Activated CD8-positive, alpha-beta T cell treated with anti-CD3 and anti-CD28 coated beads, Interleukin-2, amount 10 ng/mL, durations not matched to agents 7 days and 5 days (primary cell): ENCODE measurements at regions not wholly inside any gene's neighbourhood (a gene's known extent, or its start where the extent isn't known, plus 50 kb on each side); places are given as distances from the start of the nearest gene placed in this dataset.

ENCODE experiments used
- ATAC-seq: fragments of 150-1000 bp; cut with Tn5 transposase; one replicate; pipeline ENCODE4 v1.10.0; 2021; ENCODE audit warnings: moderate library complexity
- CTCF ChIA-PET: fragments of 350-600 bp; sonication (Branson Sonifier 250); formaldehyde crosslinking; loops from one replicate; lab custom pipeline; 2021; ENCODE audit warnings: antibody characterized with exemption; lab: Charles Lee
- POLR2A ChIA-PET: fragments of 350-600 bp; sonication (Branson Sonifier 250); formaldehyde crosslinking; loops from one replicate; lab custom pipeline; 2021; ENCODE audit warnings: antibody characterized with exemption; lab: Charles Lee
- DNase-seq: peaks from one replicate; pipeline ENCODE4 v3.0.0-alpha.2; 2020
- H3K27ac Mint-ChIP-seq: one replicate; pipeline ENCODE4 v1.8.0; 2021; ENCODE audit warnings: mild to moderate bottlenecking, mixed read lengths
- H3K27me3 Mint-ChIP-seq: one replicate; pipeline ENCODE4 v1.8.0; 2021; ENCODE audit warnings: low read depth, mixed read lengths
- H3K36me3 Mint-ChIP-seq: one replicate; pipeline ENCODE4 v1.8.0; 2021; ENCODE audit warnings: low read depth, mixed read lengths
- H3K4me1 Mint-ChIP-seq: one replicate; pipeline ENCODE4 v1.8.0; 2021; ENCODE audit warnings: low read depth, mixed read lengths
- H3K4me3 Mint-ChIP-seq: one replicate; pipeline ENCODE4 v1.8.0; 2021; ENCODE audit warnings: mild to moderate bottlenecking, mixed read lengths
- H3K9me3 Mint-ChIP-seq: one replicate; pipeline ENCODE4 v1.8.0; 2022; ENCODE audit warnings: mixed read lengths; ENCODE audit not compliant: insufficient read depth

- H3K9me3 Mint-ChIP-seq = no peaks in the 10 kb centered on the region
- CTCF ChIA-PET = no interaction called here
- no peak overlapping the region for H3K4me3 Mint-ChIP-seq
- H3K27me3 Mint-ChIP-seq = no peaks in the 10 kb centered on the region
- ATAC-seq (no peak), DNase-seq (no peak)
- POLR2A ChIA-PET = no interaction called here
- no peaks in the 10 kb centered on the region for H3K36me3 Mint-ChIP-seq
- H3K4me1 Mint-ChIP-seq = no peaks in the 10 kb centered on the region
- H3K27ac Mint-ChIP-seq = no peak overlapping the region
Measured at GRCh38 chr18:68482815-68483214, 232.1 kb downstream of the TMX3 start.

- Mint-ChIP-seq H3K4me1 (no peaks in the 10 kb centered on the region), H3K27me3 (no peaks in the 10 kb centered on the region), H3K9me3 (no peaks in the 10 kb centered on the region), H3K36me3 (no peaks in the 10 kb centered on the region), H3K27ac (no peak overlapping the region), H3K4me3 (no peak overlapping the region)
- ATAC-seq (no peak), DNase-seq (no peak)
- POLR2A ChIA-PET = no interaction called here
- CTCF ChIA-PET = no interaction called here
Measured at GRCh38 chr18:68480196-68480595, 234.7 kb downstream of the TMX3 start.

GRCh38 chr18:68478246-68478645, 236.7 kb downstream of the TMX3 start:
- no peaks in the 10 kb centered on the region for H3K9me3 Mint-ChIP-seq
- no peaks in the 10 kb centered on the region for H3K27me3 Mint-ChIP-seq
- H3K4me3 Mint-ChIP-seq = no peak overlapping the region
- H3K36me3 Mint-ChIP-seq = no peaks in the 10 kb centered on the region
- POLR2A ChIA-PET = no interaction called here
- H3K27ac Mint-ChIP-seq = no peak overlapping the region
- no peak for DNase-seq
- no peaks in the 10 kb centered on the region for H3K4me1 Mint-ChIP-seq
- CTCF ChIA-PET = no interaction called here
- no peak for ATAC-seq

GRCh38 chr18:68475883-68476282, 239.0 kb downstream of the TMX3 start:
- POLR2A ChIA-PET = no interaction called here
- no peak for ATAC-seq
- Mint-ChIP-seq H3K27ac (no peak overlapping the region), H3K4me1 (no peaks in the 10 kb centered on the region), H3K27me3 (no peaks in the 10 kb centered on the region), H3K4me3 (no peak overlapping the region), H3K9me3 (no peaks in the 10 kb centered on the region), H3K36me3 (no peaks in the 10 kb centered on the region)
- DNase-seq = no peak
- CTCF ChIA-PET = no interaction called here

GRCh38 chr18:68472701-68473295, 242.1 kb downstream of the TMX3 start:
- DNase-seq = no peak
- Mint-ChIP-seq H3K4me1 (peaks cover 4% of the 10 kb centered on the region), H3K9me3 (no peaks in the 10 kb centered on the region), H3K27me3 (no peaks in the 10 kb centered on the region), H3K27ac (no peak overlapping the region), H3K4me3 (no peak overlapping the region), H3K36me3 (no peaks in the 10 kb centered on the region)
- ATAC-seq = no peak
- ChIA-PET POLR2A (no interaction called here), CTCF (no interaction called here)

GRCh38 chr18:68469049-68469625, 245.8 kb downstream of the TMX3 start:
- POLR2A ChIA-PET = no interaction called here
- H3K27ac Mint-ChIP-seq = no peak overlapping the region
- H3K4me3 Mint-ChIP-seq = no peak overlapping the region
- H3K4me1 Mint-ChIP-seq = peaks cover 6% of the 10 kb centered on the region
- CTCF ChIA-PET = no interaction called here
- DNase-seq (no peak), ATAC-seq (no peak)
- no peaks in the 10 kb centered on the region for H3K36me3 Mint-ChIP-seq
- no peaks in the 10 kb centered on the region for H3K27me3 Mint-ChIP-seq
- H3K9me3 Mint-ChIP-seq = no peaks in the 10 kb centered on the region

- ATAC-seq (peak; percentile 63), DNase-seq (peak; percentile 21)
- peaks cover 6% of the 10 kb centered on the region for H3K4me1 Mint-ChIP-seq
- H3K27me3 Mint-ChIP-seq = no peaks in the 10 kb centered on the region
- H3K36me3 Mint-ChIP-seq = no peaks in the 10 kb centered on the region
- no peak overlapping the region for H3K4me3 Mint-ChIP-seq
- ChIA-PET POLR2A (no interaction called here), CTCF (no interaction called here)
- H3K27ac Mint-ChIP-seq = no peak overlapping the region
- no peaks in the 10 kb centered on the region for H3K9me3 Mint-ChIP-seq
Measured at GRCh38 chr18:68467957-68468356, 247.0 kb downstream of the TMX3 start.

- POLR2A ChIA-PET = no interaction called here
- ATAC-seq = no peak
- Mint-ChIP-seq H3K4me3 (no peak overlapping the region), H3K4me1 (peaks cover 6% of the 10 kb centered on the region), H3K27ac (no peak overlapping the region), H3K36me3 (no peaks in the 10 kb centered on the region), H3K27me3 (no peaks in the 10 kb centered on the region), H3K9me3 (no peaks in the 10 kb centered on the region)
- DNase-seq = no peak
- CTCF ChIA-PET = no interaction called here
Measured at GRCh38 chr18:68467329-68467728, 247.6 kb downstream of the TMX3 start.

- no peak for ATAC-seq
- Mint-ChIP-seq H3K4me1 (peaks cover 6% of the 10 kb centered on the region), H3K27ac (no peak overlapping the region), H3K27me3 (no peaks in the 10 kb centered on the region), H3K36me3 (no peaks in the 10 kb centered on the region), H3K9me3 (no peaks in the 10 kb centered on the region), H3K4me3 (no peak overlapping the region)
- CTCF ChIA-PET = no interaction called here
- no peak for DNase-seq
- POLR2A ChIA-PET = no interaction called here
Measured at GRCh38 chr18:68466672-68467071, 248.2 kb downstream of the TMX3 start.

GRCh38 chr18:68462766-68463165, 252.1 kb downstream of the TMX3 start:
- Mint-ChIP-seq H3K4me1 (peaks cover 2% of the 10 kb centered on the region), H3K9me3 (no peaks in the 10 kb centered on the region), H3K36me3 (no peaks in the 10 kb centered on the region), H3K4me3 (no peak overlapping the region), H3K27me3 (no peaks in the 10 kb centered on the region), H3K27ac (no peak overlapping the region)
- no peak for ATAC-seq
- CTCF ChIA-PET = no interaction called here
- POLR2A ChIA-PET = no interaction called here
- DNase-seq = no peak

- Mint-ChIP-seq H3K27ac (no peak overlapping the region), H3K36me3 (no peaks in the 10 kb centered on the region), H3K27me3 (no peaks in the 10 kb centered on the region), H3K4me1 (no peaks in the 10 kb centered on the region), H3K4me3 (no peak overlapping the region), H3K9me3 (no peaks in the 10 kb centered on the region)
- ATAC-seq = no peak
- no peak for DNase-seq
- POLR2A ChIA-PET = no interaction called here
- CTCF ChIA-PET = no interaction called here
Measured at GRCh38 chr18:68462148-68462547, 252.8 kb downstream of the TMX3 start.

GRCh38 chr18:68461481-68462018, 253.4 kb downstream of the TMX3 start:
- Mint-ChIP-seq H3K4me1 (no peaks in the 10 kb centered on the region), H3K27ac (no peak overlapping the region), H3K9me3 (no peaks in the 10 kb centered on the region), H3K36me3 (no peaks in the 10 kb centered on the region), H3K4me3 (no peak overlapping the region), H3K27me3 (no peaks in the 10 kb centered on the region)
- no peak for DNase-seq
- CTCF ChIA-PET = no interaction called here
- no peak for ATAC-seq
- POLR2A ChIA-PET = no interaction called here

- Mint-ChIP-seq H3K4me1 (no peaks in the 10 kb centered on the region), H3K27me3 (no peaks in the 10 kb centered on the region), H3K4me3 (no peak overlapping the region), H3K9me3 (no peaks in the 10 kb centered on the region), H3K36me3 (no peaks in the 10 kb centered on the region), H3K27ac (no peak overlapping the region)
- ChIA-PET CTCF (no interaction called here), POLR2A (no interaction called here)
- ATAC-seq (no peak), DNase-seq (no peak)
Measured at GRCh38 chr18:68459968-68460367, 254.9 kb downstream of the TMX3 start.
